IMR-90 (cell line): ENCODE measurements at regions not wholly inside any gene's neighbourhood (a gene's known extent, or its start where the extent isn't known, plus 50 kb on each side); places are given as distances from the start of the nearest gene placed in this dataset.

ENCODE experiments used
- ATAC-seq: fragments of 200-7000 bp; cut with Tn5 transposase; 2 replicates; pipeline ENCODE4 v1.9.1; 2020; ENCODE audit warnings: low read depth, mild to moderate bottlenecking, moderate library complexity
- BruUV-seq: library from RNA; stranded (reverse); fragments of 400-500 nt; replicated peaks from 2 replicates; lab custom pipeline; 2021; lab: Mats Ljungman, UMichigan
- CTCF ChIA-PET: fragments of 300-600 bp; formaldehyde crosslinking; extraction: SDS; loops from one replicate; lab custom pipeline; 2021; ENCODE audit warnings: antibody characterized with exemption; lab: Yijun Ruan, JAX
- POLR2A ChIA-PET: fragments of 300-600 bp; sonication (Branson Sonifier 250); formaldehyde crosslinking; loops from one replicate; lab custom pipeline; 2022; ENCODE audit warnings: antibody characterized with exemption; ENCODE audit not compliant: unreplicated experiment; lab: Charles Lee
- DNase-seq: peaks from one replicate; pipeline ENCODE4 v3.0.0; 2013
- H2AFZ ChIP-seq: replicated peaks from 2 replicates; pipeline ENCODE3; 2013; ENCODE audit warnings: low read length, mild to moderate bottlenecking; ENCODE audit not compliant: poor library complexity
- H2AK5ac ChIP-seq: 2 replicates; pipeline ENCODE4 v1.6.1; 2013; ENCODE audit warnings: low read depth, low read length, inconsistent platforms
- H2AK9ac ChIP-seq: replicated peaks from 2 replicates; pipeline ENCODE3; 2013; ENCODE audit warnings: mild to moderate bottlenecking, low read depth, low read length, moderate library complexity; ENCODE audit not compliant: poor library complexity
- H2BK120ac ChIP-seq: 2 replicates; pipeline ENCODE4 v1.6.1; 2013; ENCODE audit warnings: low read depth, low read length, inconsistent platforms
- H2BK15ac ChIP-seq: 3 replicates; pipeline ENCODE4 v1.6.1; 2013; ENCODE audit warnings: low read depth, low read length, inconsistent platforms
- H2BK20ac ChIP-seq: 2 replicates; pipeline ENCODE4 v1.6.1; 2013; ENCODE audit warnings: low read depth, mild to moderate bottlenecking, inconsistent platforms, low read length, moderate library complexity
- H2BK5ac ChIP-seq: 2 replicates; pipeline ENCODE4 v1.6.1; 2013; ENCODE audit warnings: mild to moderate bottlenecking, low read depth, low read length, inconsistent platforms; ENCODE audit not compliant: poor library complexity, severe bottlenecking
- H3K14ac ChIP-seq: replicated peaks from 2 replicates; pipeline ENCODE4 v1.6.1; 2013; ENCODE audit warnings: low read depth, low read length, inconsistent platforms
- H3K18ac ChIP-seq: 2 replicates; pipeline ENCODE4 v1.6.1; 2013; ENCODE audit warnings: low read depth, low read length, control low read depth
- H3K23ac ChIP-seq: 2 replicates; pipeline ENCODE4 v1.6.1; 2013; ENCODE audit warnings: low read depth, low read length, inconsistent platforms
- H3K27ac ChIP-seq: 2 replicates; pipeline ENCODE4 v1.5.1; 2013; ENCODE audit warnings: mild to moderate bottlenecking, control low read depth, low read length; ENCODE audit not compliant: insufficient read depth
- H3K27me3 ChIP-seq: 2 replicates; pipeline ENCODE4 v1.6.1; 2013; ENCODE audit warnings: low read length; ENCODE audit not compliant: control insufficient read depth, insufficient read depth
- H3K36me3 ChIP-seq: 2 replicates; pipeline ENCODE4 v1.6.1; 2013; ENCODE audit warnings: low read length, mixed read lengths; ENCODE audit not compliant: control insufficient read depth, insufficient read depth
- H3K4ac ChIP-seq: 2 replicates; pipeline ENCODE4 v1.6.1; 2013; ENCODE audit warnings: low read depth, low read length, inconsistent platforms
- H3K4me1 ChIP-seq: 2 replicates; pipeline ENCODE4 v1.6.1; 2013; ENCODE audit warnings: low read length, mixed read lengths; ENCODE audit not compliant: control insufficient read depth, insufficient read depth
- H3K4me2 ChIP-seq: 2 replicates; pipeline ENCODE4 v1.6.1; 2013; ENCODE audit warnings: low read depth, mild to moderate bottlenecking, control low read depth, low read length, moderate library complexity
- H3K4me3 ChIP-seq: 2 replicates; pipeline ENCODE4 v1.5.1; 2013; ENCODE audit warnings: low read depth, mild to moderate bottlenecking, control low read depth, low read length, moderate library complexity; ENCODE audit not compliant: insufficient read depth
- H3K56ac ChIP-seq: 2 replicates; pipeline ENCODE4 v1.6.1; 2013; ENCODE audit warnings: low read length, inconsistent platforms; ENCODE audit not compliant: insufficient read depth; ENCODE audit errors: extremely low read depth
- H3K79me1 ChIP-seq, 2 experiments: 2 replicates each; pipeline ENCODE4 v1.6.1; 2013; ENCODE audit warnings: low read length in 2 of 2, inconsistent platforms in 1 of 2, low read depth in 1 of 2
- H3K9ac ChIP-seq: 2 replicates; pipeline ENCODE4 v1.6.1; 2013; ENCODE audit warnings: low read depth, low read length, control low read depth
- H3K9me1 ChIP-seq: 2 replicates; pipeline ENCODE4 v1.6.1; 2013; ENCODE audit warnings: low read length, inconsistent platforms; ENCODE audit not compliant: insufficient read depth
- H3K9me3 ChIP-seq: 2 replicates; pipeline ENCODE4 v1.6.1; 2013; ENCODE audit warnings: low read length; ENCODE audit not compliant: control insufficient read depth, insufficient read depth
- H4K20me1 ChIP-seq: 2 replicates; pipeline ENCODE4 v1.6.1; 2013; ENCODE audit warnings: low read length, inconsistent platforms; ENCODE audit not compliant: insufficient read depth
- H4K5ac ChIP-seq: 2 replicates; pipeline ENCODE4 v1.6.1; 2013; ENCODE audit warnings: mild to moderate bottlenecking, low read depth, low read length, control low read depth
- H4K8ac ChIP-seq, 2 experiments: 2 replicates each; pipeline ENCODE4 v1.6.1; 2013; ENCODE audit warnings: low read depth in 2 of 2, low read length in 2 of 2, control low read depth in 1 of 2, inconsistent platforms in 1 of 2
- H4K91ac ChIP-seq: 2 replicates; pipeline ENCODE4 v1.6.1; 2013; ENCODE audit warnings: low read depth, low read length, inconsistent platforms; ENCODE audit not compliant: insufficient read depth
- BHLHE40 ChIP-seq: fragments of 150-350 bp; IDR thresholded peaks from 2 replicates; pipeline ENCODE4 v1.6.1; 2016; ENCODE audit warnings: mild to moderate bottlenecking, low read depth, low read length
- CEBPB ChIP-seq: IDR thresholded peaks from 2 replicates; pipeline ENCODE4 v1.6.1; 2012; ENCODE audit warnings: low read depth, low read length, improper control_type of control experiment
- FOS ChIP-seq: fragments of 150-350 bp; IDR thresholded peaks from 2 replicates; pipeline ENCODE4 v1.6.1; 2016; ENCODE audit warnings: low read depth, low read length
- MAZ ChIP-seq: IDR thresholded peaks from 2 replicates; pipeline ENCODE4 v1.6.1; 2012; ENCODE audit warnings: low read depth, mild to moderate bottlenecking, low read length, improper control_type of control experiment, moderate library complexity, borderline replicate concordance
- MXI1 ChIP-seq: IDR thresholded peaks from 2 replicates; pipeline ENCODE4 v1.6.1; 2012; ENCODE audit warnings: low read depth, mild to moderate bottlenecking, low read length, moderate library complexity, borderline replicate concordance
- NFE2L2 ChIP-seq: fragments of 150-350 bp; IDR thresholded peaks from 2 replicates; pipeline ENCODE4 v1.6.1; 2016; ENCODE audit warnings: low read depth, mild to moderate bottlenecking, low read length
- POLR2A ChIP-seq: IDR thresholded peaks from 2 replicates; pipeline ENCODE4 v1.6.1; 2012; ENCODE audit warnings: mild to moderate bottlenecking, low read depth, low read length
- RAD21 ChIP-seq: IDR thresholded peaks from 2 replicates; pipeline ENCODE4 v1.6.1; 2012; ENCODE audit warnings: low read length, improper control_type of control experiment
- RCOR1 ChIP-seq: IDR thresholded peaks from 2 replicates; pipeline ENCODE4 v1.6.1; 2012; ENCODE audit warnings: mild to moderate bottlenecking, low read length, improper control_type of control experiment; ENCODE audit not compliant: insufficient replicate concordance
- RFX5 ChIP-seq: IDR thresholded peaks from 2 replicates; pipeline ENCODE4 v1.8.0; 2012; ENCODE audit warnings: low read depth, mild to moderate bottlenecking, low read length, moderate library complexity
- SMC3 ChIP-seq: fragments of 150-350 bp; IDR thresholded peaks from 2 replicates; pipeline ENCODE4 v1.6.1; 2016; ENCODE audit warnings: low read depth, mild to moderate bottlenecking, antibody characterized with exemption, low read length, moderate library complexity
- WGBS, 2 experiments: methylation state at CpG; one replicate each; pipeline versions ENCODE4 v1.1.5 to v1.1.7; 2013; ENCODE audit warnings: missing lambda C conversion rate in 2 of 2; ENCODE audit not compliant: insufficient read length in 1 of 2; ENCODE audit errors: extremely low coverage in 2 of 2; 5-methylcytosine and 5-hydroxymethylcytosine counted together
- dilution Hi-C: fragments of 300-500 bp; cut with HindIII; formaldehyde crosslinking; loops from one replicate; pipeline ENCODE4 v1.14.3; 2018; ENCODE audit warnings: low sequenced_read_pairs; ENCODE audit not compliant: unreplicated experiment
- in situ Hi-C: fragments of 300-500 bp; cut with MboI; formaldehyde crosslinking; loops from 3 replicates; pipeline ENCODE4 v1.14.3; 2019; ENCODE audit warnings: low sequenced_read_pairs, inconsistent platforms, mixed read lengths
- intact Hi-C: fragments of 100-400 bp; cut with micrococcal nuclease; formaldehyde crosslinking; loops from 2 replicates; pipeline ENCODE4 v1.10.0; 2022
- TF ChIP-seq, protein P1 (sequence below): fragments of 150-350 bp; IDR thresholded peaks from 2 replicates; pipeline ENCODE4 v1.6.1; 2016; ENCODE audit warnings: low read depth, mild to moderate bottlenecking, low read length, moderate library complexity, borderline replicate concordance
- TF ChIP-seq, protein P2 (sequence below): fragments of 150-350 bp; IDR thresholded peaks from 2 replicates; pipeline ENCODE4 v1.6.1; 2017; ENCODE audit warnings: mild to moderate bottlenecking, antibody characterized with exemption, low read length, low read depth

DNA sequence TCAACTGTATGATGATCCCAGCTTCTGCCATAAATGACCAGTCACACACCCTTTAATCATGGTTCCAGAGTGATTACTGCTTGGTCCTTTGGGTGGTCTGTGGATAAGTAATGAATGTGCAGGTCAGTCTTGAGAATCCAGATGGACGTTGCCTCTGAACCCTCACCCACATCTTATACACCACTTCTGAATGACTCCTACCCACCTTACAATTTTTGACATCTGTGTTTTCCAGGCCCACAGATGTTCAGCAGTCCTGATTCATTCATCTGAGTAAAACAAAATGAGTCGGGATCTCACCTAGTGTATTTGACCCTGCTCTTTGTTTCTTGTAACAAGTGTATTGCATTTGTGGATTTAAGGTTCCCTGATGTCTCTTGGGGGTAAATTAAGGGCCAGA is 194.1 kb upstream of the CCDC68 start:
- ChIA-PET CTCF (no interaction called here), POLR2A (no interaction called here)
- Histone ChIP-seq H3K4me1 (no peaks in the 10 kb centered on the region), H4K8ac (no peak overlapping the region), H3K18ac (no peak overlapping the region), H4K91ac (no peak overlapping the region), H3K27me3 (peaks cover 16% of the 10 kb centered on the region), H2AK5ac (no peak overlapping the region), H4K20me1 (no peaks in the 10 kb centered on the region), H3K4me3 (no peak overlapping the region), H2BK20ac (no peak overlapping the region), H3K4me2 (no peak overlapping the region), H2AK9ac (no peak overlapping the region), H3K9me3 (no peaks in the 10 kb centered on the region), H3K4ac (no peak overlapping the region), H2AFZ (no peak overlapping the region), H2BK15ac (no peak overlapping the region), H2BK5ac (no peak overlapping the region), H3K79me1 (no peaks in the 10 kb centered on the region), H3K14ac (no peak overlapping the region), H3K9me1 (no peaks in the 10 kb centered on the region), H3K27ac (no peak overlapping the region), H3K56ac (no peak overlapping the region), H3K23ac (no peak overlapping the region), H3K9ac (no peak overlapping the region), H3K36me3 (no peaks in the 10 kb centered on the region), H2BK120ac (no peak overlapping the region), H4K5ac (no peak overlapping the region)
- ATAC-seq, result no peak
- dilution Hi-C loops (no loop called here), in situ Hi-C loops (no loop called here), intact Hi-C loops (no loop called here)
- WGBS, 2 experiments, result no CpG with 5 or more reads among the region's 2 CpGs
- TF ChIP-seq, protein P1, sequence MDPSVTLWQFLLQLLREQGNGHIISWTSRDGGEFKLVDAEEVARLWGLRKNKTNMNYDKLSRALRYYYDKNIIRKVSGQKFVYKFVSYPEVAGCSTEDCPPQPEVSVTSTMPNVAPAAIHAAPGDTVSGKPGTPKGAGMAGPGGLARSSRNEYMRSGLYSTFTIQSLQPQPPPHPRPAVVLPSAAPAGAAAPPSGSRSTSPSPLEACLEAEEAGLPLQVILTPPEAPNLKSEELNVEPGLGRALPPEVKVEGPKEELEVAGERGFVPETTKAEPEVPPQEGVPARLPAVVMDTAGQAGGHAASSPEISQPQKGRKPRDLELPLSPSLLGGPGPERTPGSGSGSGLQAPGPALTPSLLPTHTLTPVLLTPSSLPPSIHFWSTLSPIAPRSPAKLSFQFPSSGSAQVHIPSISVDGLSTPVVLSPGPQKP, result no peak
- TF ChIP-seq POLR2A, result no peak
- no peak for TF ChIP-seq RAD21
- no peak for TF ChIP-seq CEBPB
- no peak for TF ChIP-seq RCOR1
- TF ChIP-seq FOS, result no peak
- no peak for TF ChIP-seq MXI1
- no peak for TF ChIP-seq MAZ
- TF ChIP-seq, protein P2, sequence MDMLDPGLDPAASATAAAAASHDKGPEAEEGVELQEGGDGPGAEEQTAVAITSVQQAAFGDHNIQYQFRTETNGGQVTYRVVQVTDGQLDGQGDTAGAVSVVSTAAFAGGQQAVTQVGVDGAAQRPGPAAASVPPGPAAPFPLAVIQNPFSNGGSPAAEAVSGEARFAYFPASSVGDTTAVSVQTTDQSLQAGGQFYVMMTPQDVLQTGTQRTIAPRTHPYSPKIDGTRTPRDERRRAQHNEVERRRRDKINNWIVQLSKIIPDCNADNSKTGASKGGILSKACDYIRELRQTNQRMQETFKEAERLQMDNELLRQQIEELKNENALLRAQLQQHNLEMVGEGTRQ, result no peak
- TF ChIP-seq NFE2L2, result no peak
- TF ChIP-seq RFX5, result no peak
- no peak for TF ChIP-seq BHLHE40
- TF ChIP-seq SMC3, result no peak
- BruUV-seq, result no TSS peak
- no peak for DNase-seq
